ENCODE measurements at regions not wholly inside any gene's neighbourhood (a gene's known extent, or its start where the extent isn't known, plus 50 kb on each side); places are given as distances from the start of the nearest gene placed in this dataset.

DNA sequence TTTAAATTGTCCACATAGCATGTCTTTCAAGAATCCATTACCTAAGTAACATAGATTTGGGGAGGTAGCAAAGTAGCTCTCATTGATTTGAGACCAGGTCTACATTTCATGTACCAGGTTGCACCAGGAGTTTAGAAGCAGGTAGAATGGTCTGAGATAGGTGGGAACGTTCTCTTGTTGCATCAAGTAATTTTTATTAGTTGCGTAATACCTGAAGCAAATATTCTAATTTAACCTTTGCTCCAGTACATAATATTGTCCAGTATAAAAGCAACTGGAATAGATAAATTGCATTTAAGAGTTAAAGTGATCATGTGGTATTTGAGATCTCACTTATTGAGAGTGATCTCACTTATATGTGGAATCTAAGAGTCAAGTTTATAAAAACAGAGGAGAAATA, 597.1 kb upstream of the PRMT6 start:
- ATAC-seq: no peak
- CTCF ChIA-PET: no interaction called here
- no peak for TF ChIP-seq SIN3A (IDR thresholded peaks at IDR 0.05; ENCODE audit: borderline replicate concordance, insufficient read depth, low read depth, low read length)
- TF ChIP-seq, protein P1, sequence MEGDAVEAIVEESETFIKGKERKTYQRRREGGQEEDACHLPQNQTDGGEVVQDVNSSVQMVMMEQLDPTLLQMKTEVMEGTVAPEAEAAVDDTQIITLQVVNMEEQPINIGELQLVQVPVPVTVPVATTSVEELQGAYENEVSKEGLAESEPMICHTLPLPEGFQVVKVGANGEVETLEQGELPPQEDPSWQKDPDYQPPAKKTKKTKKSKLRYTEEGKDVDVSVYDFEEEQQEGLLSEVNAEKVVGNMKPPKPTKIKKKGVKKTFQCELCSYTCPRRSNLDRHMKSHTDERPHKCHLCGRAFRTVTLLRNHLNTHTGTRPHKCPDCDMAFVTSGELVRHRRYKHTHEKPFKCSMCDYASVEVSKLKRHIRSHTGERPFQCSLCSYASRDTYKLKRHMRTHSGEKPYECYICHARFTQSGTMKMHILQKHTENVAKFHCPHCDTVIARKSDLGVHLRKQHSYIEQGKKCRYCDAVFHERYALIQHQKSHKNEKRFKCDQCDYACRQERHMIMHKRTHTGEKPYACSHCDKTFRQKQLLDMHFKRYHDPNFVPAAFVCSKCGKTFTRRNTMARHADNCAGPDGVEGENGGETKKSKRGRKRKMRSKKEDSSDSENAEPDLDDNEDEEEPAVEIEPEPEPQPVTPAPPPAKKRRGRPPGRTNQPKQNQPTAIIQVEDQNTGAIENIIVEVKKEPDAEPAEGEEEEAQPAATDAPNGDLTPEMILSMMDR (IDR thresholded peaks at IDR 0.05): no peak
- TF ChIP-seq, protein P2, sequence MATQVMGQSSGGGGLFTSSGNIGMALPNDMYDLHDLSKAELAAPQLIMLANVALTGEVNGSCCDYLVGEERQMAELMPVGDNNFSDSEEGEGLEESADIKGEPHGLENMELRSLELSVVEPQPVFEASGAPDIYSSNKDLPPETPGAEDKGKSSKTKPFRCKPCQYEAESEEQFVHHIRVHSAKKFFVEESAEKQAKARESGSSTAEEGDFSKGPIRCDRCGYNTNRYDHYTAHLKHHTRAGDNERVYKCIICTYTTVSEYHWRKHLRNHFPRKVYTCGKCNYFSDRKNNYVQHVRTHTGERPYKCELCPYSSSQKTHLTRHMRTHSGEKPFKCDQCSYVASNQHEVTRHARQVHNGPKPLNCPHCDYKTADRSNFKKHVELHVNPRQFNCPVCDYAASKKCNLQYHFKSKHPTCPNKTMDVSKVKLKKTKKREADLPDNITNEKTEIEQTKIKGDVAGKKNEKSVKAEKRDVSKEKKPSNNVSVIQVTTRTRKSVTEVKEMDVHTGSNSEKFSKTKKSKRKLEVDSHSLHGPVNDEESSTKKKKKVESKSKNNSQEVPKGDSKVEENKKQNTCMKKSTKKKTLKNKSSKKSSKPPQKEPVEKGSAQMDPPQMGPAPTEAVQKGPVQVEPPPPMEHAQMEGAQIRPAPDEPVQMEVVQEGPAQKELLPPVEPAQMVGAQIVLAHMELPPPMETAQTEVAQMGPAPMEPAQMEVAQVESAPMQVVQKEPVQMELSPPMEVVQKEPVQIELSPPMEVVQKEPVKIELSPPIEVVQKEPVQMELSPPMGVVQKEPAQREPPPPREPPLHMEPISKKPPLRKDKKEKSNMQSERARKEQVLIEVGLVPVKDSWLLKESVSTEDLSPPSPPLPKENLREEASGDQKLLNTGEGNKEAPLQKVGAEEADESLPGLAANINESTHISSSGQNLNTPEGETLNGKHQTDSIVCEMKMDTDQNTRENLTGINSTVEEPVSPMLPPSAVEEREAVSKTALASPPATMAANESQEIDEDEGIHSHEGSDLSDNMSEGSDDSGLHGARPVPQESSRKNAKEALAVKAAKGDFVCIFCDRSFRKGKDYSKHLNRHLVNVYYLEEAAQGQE (IDR thresholded peaks at IDR 0.05; ENCODE audit: insufficient read depth in 1 of 2, low read depth in 2 of 2, low read length in 1 of 2): no peak
- TF ChIP-seq POLR2AphosphoS5 (IDR thresholded peaks at IDR 0.05; ENCODE audit: low read depth, low read length): no peak
- TF ChIP-seq TCF7L2 (IDR thresholded peaks at IDR 0.05; ENCODE audit: low read depth, low read length): no peak
- H3K27me3 ChIP-seq (ENCODE audit: control insufficient read depth, insufficient read depth, low read length): no peaks in the 10 kb centered on the region
- BruUV-seq (replicated peaks): no TSS peak
- no peaks in the 10 kb centered on the region for H3K4me1 ChIP-seq (ENCODE audit: control insufficient read depth, insufficient read depth, low read length)
- DNase-seq (ENCODE audit: low read depth, low spot score): no peak
- no peaks in the 10 kb centered on the region for H3K9me3 ChIP-seq (ENCODE audit: control insufficient read depth, insufficient read depth, low read depth, low read length)
- no peak overlapping the region for H3K27ac ChIP-seq (ENCODE audit: low read length)
- intact Hi-C loops (cut with micrococcal nuclease; ENCODE audit: unreplicated experiment): no loop called here
- in situ Hi-C loops (cut with HindIII; ENCODE audit: low pct_unique_long_range_greater_than_20kb, low sequenced_read_pairs): no loop called here
- POLR2A ChIA-PET: no interaction called here
- no peak overlapping the region for H3K4me3 ChIP-seq (ENCODE audit: low read depth in 2 of 2, low read length in 2 of 2)
- H3K36me3 ChIP-seq (ENCODE audit: control insufficient read depth, insufficient read depth, low read length): no peaks in the 10 kb centered on the region

DNA sequence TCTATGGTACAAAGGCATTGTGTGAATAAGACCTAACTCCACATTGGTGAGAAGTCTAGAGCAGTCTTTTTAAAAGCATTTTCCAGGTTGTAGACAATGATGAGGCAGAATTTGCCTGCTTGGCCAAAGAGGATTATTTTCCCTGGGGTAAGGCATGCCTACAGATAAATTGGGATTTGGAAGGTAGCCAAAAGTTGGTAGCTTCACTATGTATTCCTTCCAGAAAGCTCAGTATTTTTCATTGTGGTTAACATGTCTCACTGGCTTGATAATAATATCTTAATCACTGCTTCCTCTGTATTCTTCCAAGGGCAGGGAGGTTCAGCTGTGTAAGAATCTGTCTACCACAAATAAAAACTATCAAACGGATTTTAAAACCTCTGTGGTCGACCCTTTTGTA, 590.8 kb upstream of the PRMT6 start:
- H3K36me3 ChIP-seq (ENCODE audit: control insufficient read depth, insufficient read depth, low read length): no peaks in the 10 kb centered on the region
- no peaks in the 10 kb centered on the region for H3K4me1 ChIP-seq (ENCODE audit: control insufficient read depth, insufficient read depth, low read length)
- intact Hi-C loops (cut with micrococcal nuclease; ENCODE audit: unreplicated experiment) (no loop called here), in situ Hi-C loops (cut with HindIII; ENCODE audit: low pct_unique_long_range_greater_than_20kb, low sequenced_read_pairs) (no loop called here)
- ATAC-seq (no peak), DNase-seq (ENCODE audit: low read depth, low spot score) (no peak)
- no peak for TF ChIP-seq POLR2AphosphoS5 (IDR thresholded peaks at IDR 0.05; ENCODE audit: low read depth, low read length)
- TF ChIP-seq, protein P2 (IDR thresholded peaks at IDR 0.05; ENCODE audit: insufficient read depth in 1 of 2, low read depth in 2 of 2, low read length in 1 of 2): no peak
- TF ChIP-seq SIN3A (IDR thresholded peaks at IDR 0.05; ENCODE audit: borderline replicate concordance, insufficient read depth, low read depth, low read length): no peak
- TF ChIP-seq, protein P1 (IDR thresholded peaks at IDR 0.05): no peak
- TF ChIP-seq TCF7L2 (IDR thresholded peaks at IDR 0.05; ENCODE audit: low read depth, low read length): no peak
- H3K4me3 ChIP-seq (ENCODE audit: low read depth in 2 of 2, low read length in 2 of 2): no peak overlapping the region
- POLR2A ChIA-PET: no interaction called here
- no TSS peak for BruUV-seq (replicated peaks)
- H3K27me3 ChIP-seq (ENCODE audit: control insufficient read depth, insufficient read depth, low read length): no peaks in the 10 kb centered on the region
- CTCF ChIA-PET: no interaction called here
- H3K9me3 ChIP-seq (ENCODE audit: control insufficient read depth, insufficient read depth, low read depth, low read length): no peaks in the 10 kb centered on the region
- H3K27ac ChIP-seq (ENCODE audit: low read length): no peak overlapping the region

Measured in Panc1 (cell line).